Progenitor cell of endocrine pancreas (in vitro differentiated cells): ENCODE measurements at regions not wholly inside any gene's neighbourhood (a gene's known extent, or its start where the extent isn't known, plus 50 kb on each side); places are given as distances from the start of the nearest gene placed in this dataset.
"Not testable (repeated sequence)": the region's sequence is repeated elsewhere in the genome, so short reads cannot be mapped to it uniquely, and the experiment has no call there.

ENCODE experiments used
- DNase-seq: peaks from one replicate; pipeline ENCODE4 v3.0.0; 2021; ENCODE audit warnings: low spot score; ENCODE audit not compliant: unreplicated experiment
- H3K27ac Mint-ChIP-seq: 2 replicates; pipeline ENCODE4 v1.8.0; 2021; ENCODE audit warnings: mild to moderate bottlenecking, moderate library complexity, mixed read lengths
- H3K27me3 Mint-ChIP-seq: 2 replicates; pipeline ENCODE4 v1.8.0; 2021; ENCODE audit warnings: mixed read lengths
- H3K36me3 Mint-ChIP-seq: 2 replicates; pipeline ENCODE4 v1.8.0; 2022; ENCODE audit warnings: mixed read lengths; ENCODE audit not compliant: insufficient read depth
- H3K4me1 Mint-ChIP-seq: 2 replicates; pipeline ENCODE4 v1.8.0; 2021; ENCODE audit warnings: low read depth, mixed read lengths
- H3K4me3 Mint-ChIP-seq: 2 replicates; pipeline ENCODE4 v1.8.0; 2021; ENCODE audit warnings: low read depth, mild to moderate bottlenecking, moderate library complexity, mixed read lengths
- H3K9me3 Mint-ChIP-seq: 2 replicates; pipeline ENCODE4 v1.8.0; 2021; ENCODE audit warnings: low read depth, mixed read lengths
- CTCF ChIP-seq: fragments of 200-600 bp; sonication (generic); IDR thresholded peaks from one replicate; pipeline ENCODE4 v1.5.0; 2021; ENCODE audit warnings: antibody characterized with exemption, mild to moderate bottlenecking; ENCODE audit not compliant: unreplicated experiment

DNA sequence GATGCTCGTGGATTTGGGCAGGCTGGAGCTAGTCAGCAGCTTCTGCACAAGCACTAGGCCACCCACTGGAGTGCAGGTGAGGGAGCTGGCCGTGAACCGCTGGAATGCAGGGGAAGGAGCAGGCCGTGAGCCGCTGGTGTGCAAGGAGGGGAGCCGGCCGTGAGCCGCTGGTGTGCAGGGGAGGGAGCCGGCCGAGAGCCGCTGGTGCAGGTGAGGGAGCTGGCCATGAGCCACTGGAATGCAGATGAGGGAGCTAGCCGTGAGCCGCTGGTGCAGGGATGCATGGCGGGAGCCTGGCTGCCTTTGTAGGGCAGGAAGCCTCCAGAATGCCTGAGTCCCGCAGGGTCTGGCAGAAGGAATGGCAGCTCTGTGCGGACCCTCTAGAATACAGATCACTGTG, 4220.0 kb upstream of the OR11H1 start:
- no peaks in the 10 kb centered on the region for H3K27me3 Mint-ChIP-seq

GRCh38 chr22:11309777-11310176, 4218.2 kb upstream of the OR11H1 start:
- peaks cover 70% of the 10 kb centered on the region for H3K9me3 Mint-ChIP-seq
- not testable (repeated sequence) for H3K4me1 Mint-ChIP-seq, H3K27me3 Mint-ChIP-seq, DNase-seq, H3K36me3 Mint-ChIP-seq, H3K4me3 Mint-ChIP-seq, H3K27ac Mint-ChIP-seq

More for the DNA sequence above, 4220.0 kb upstream of the OR11H1 start:
- Mint-ChIP-seq H3K4me3 (no peak overlapping the region), H3K9me3 (peaks cover 67% of the 10 kb centered on the region), H3K36me3 (peaks cover 9% of the 10 kb centered on the region), H3K4me1 (no peaks in the 10 kb centered on the region), H3K27ac (no peak overlapping the region)
- DNase-seq = no peak
- no peak for TF ChIP-seq CTCF

GRCh38 chr22:11310647-11311046, 4217.3 kb upstream of the OR11H1 start:
- not testable (repeated sequence) for H3K36me3 Mint-ChIP-seq, H3K27me3 Mint-ChIP-seq, DNase-seq, H3K4me1 Mint-ChIP-seq, H3K27ac Mint-ChIP-seq, H3K4me3 Mint-ChIP-seq
- peaks cover 68% of the 10 kb centered on the region for H3K9me3 Mint-ChIP-seq

DNA sequence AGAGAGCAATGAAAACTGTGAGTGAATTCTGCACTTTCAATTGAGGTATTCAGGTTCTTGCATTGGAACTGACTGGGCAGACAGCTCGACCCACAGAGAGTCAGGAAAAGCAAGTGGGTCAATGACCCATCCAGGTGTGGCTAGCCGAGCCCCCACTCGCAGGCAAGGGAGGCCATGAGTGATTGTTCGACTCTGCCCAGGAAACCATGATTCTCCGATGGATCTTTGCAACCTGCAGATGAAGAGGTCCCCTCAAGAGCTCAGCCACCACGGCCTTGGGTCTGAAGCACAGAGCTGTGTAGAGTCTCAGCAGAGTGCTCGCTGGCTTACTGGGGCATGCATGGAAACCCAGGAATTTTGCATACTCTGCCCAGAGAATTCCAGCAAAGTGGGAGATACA, 4215.4 kb upstream of the OR11H1 start:
- H3K4me3 Mint-ChIP-seq, DNase-seq, H3K4me1 Mint-ChIP-seq, H3K27ac Mint-ChIP-seq, H3K36me3 Mint-ChIP-seq, H3K27me3 Mint-ChIP-seq: not testable (repeated sequence)
- H3K9me3 Mint-ChIP-seq = peaks cover 58% of the 10 kb centered on the region

DNA sequence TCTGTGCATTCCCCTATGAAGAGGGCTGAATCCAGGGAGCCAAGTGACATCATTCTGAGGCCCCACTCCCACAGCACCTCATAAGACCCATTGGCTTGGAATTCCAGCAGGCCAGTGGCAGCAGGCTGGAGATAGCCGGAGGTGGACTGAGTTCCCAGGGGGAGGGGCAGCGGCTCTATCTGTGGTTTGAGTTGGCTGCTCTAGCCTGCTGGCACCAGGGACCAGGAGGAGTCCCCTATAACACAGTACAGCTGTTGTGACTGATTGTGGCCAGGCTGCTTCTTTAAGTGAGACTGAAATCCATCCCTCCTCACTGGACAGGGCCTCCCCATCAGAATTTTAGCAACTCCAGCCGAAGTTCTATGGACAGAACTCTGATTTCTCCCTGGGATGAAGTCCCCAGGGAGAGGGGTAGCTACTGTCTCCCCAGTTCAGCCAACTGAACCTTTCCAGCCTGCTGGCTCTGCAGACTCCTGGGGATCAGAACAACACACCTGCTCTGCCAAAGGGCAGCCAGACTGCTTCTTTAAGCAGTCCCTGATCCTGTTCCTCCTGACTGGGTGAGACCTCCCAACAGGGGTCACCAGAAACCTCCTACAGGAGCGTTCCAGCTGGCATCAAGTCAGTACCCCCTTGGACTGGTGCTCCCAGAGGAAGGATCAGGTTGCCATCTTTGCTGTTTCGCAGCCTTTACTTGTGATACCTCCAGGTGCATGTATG, 4214.8 kb upstream of the OR11H1 start:
- H3K27me3 Mint-ChIP-seq, H3K4me1 Mint-ChIP-seq, H3K27ac Mint-ChIP-seq, H3K4me3 Mint-ChIP-seq, DNase-seq, H3K36me3 Mint-ChIP-seq: not testable (repeated sequence)
- peaks cover 60% of the 10 kb centered on the region for H3K9me3 Mint-ChIP-seq

- not testable (repeated sequence) for H3K27ac Mint-ChIP-seq, H3K27me3 Mint-ChIP-seq, H3K4me1 Mint-ChIP-seq, H3K4me3 Mint-ChIP-seq, DNase-seq, H3K36me3 Mint-ChIP-seq
- H3K9me3 Mint-ChIP-seq = peaks cover 48% of the 10 kb centered on the region
Measured at GRCh38 chr22:11318633-11319032, 4209.4 kb upstream of the OR11H1 start.

GRCh38 chr22:11324439-11325037, 4203.5 kb upstream of the OR11H1 start:
- H3K4me1 Mint-ChIP-seq, H3K36me3 Mint-ChIP-seq, H3K4me3 Mint-ChIP-seq, H3K27ac Mint-ChIP-seq, H3K27me3 Mint-ChIP-seq, DNase-seq: not testable (repeated sequence)
- peaks cover 56% of the 10 kb centered on the region for H3K9me3 Mint-ChIP-seq

DNA sequence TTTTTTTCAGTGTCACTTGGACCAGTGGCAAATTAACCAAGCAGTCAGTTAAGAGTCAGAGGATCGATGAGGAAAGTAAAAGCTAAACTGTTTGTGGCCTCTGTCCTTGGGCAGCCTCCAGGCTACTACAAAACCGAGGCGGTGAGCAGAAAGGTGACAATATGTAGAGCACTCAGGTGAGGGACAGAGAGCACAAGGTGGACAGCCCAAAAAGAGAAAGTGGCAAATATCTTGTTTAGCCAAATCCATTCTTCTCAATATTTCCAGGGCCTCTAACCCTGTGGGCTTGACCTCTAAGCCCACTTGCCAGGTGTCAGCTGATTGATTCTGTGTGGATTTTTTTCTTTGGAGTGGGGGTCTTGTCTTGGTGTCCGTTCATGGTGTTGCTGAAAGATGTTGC, 4202.2 kb upstream of the OR11H1 start:
- Mint-ChIP-seq H3K9me3 (peaks cover 57% of the 10 kb centered on the region), H3K36me3 (peaks cover 6% of the 10 kb centered on the region), H3K27me3 (no peaks in the 10 kb centered on the region), H3K4me1 (no peaks in the 10 kb centered on the region), H3K4me3 (no peak overlapping the region), H3K27ac (no peak overlapping the region)
- DNase-seq = no peak
- TF ChIP-seq CTCF = no peak

DNA sequence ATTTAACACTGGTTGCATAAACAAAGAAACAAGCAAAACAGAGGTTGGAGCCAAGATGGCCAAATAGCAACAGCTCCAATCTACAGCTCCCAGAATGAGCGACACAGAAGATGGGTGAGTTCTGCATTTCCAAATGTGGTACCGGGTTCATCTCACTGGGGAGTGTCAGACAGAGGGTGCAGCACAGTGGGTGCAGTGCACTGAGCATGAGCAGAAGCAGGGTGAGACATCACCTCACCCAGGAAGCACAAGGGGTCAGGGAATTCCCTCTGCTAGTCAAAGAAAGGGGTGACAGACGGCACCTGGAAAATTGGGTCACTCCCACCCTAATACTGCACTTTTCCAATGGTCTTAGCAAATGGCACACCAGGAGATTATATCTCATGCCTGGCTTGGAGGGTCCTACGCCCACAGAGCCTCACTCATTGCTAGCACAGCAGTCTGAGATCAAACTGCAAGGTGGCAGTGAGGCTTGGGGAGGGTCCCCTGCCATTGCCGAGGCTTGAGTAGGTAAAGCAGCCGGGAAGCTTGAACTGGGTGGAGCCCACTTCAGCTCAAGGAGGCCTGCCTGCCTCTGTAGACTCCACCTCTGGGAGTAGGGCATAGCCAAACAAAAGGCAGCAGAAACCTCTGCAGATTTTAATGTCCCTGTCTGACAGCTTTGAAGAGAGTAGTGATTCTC, 4186.5 kb upstream of the OR11H1 start:
- not testable (repeated sequence) for H3K27ac Mint-ChIP-seq, H3K27me3 Mint-ChIP-seq, DNase-seq, H3K36me3 Mint-ChIP-seq, H3K4me1 Mint-ChIP-seq, H3K4me3 Mint-ChIP-seq
- H3K9me3 Mint-ChIP-seq = peaks cover 78% of the 10 kb centered on the region

DNA sequence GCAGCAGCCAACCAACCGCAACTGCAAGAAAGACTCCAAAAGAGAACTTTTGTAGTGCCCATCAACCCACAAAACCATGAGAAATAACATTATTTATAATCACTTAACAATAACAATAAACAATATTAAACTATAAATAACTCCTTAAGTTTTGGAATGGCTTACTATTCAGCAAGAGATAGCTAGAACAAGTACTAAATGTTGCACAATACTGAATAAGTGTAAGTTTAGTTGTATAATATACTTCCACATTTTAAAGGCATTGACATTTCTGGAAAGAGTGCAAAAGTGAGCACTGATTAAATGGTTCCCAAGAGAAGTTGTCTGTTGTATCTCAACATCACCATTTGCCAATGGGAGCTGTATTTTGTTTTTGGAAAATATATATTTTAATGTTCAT, 4176.8 kb upstream of the OR11H1 start:
- peaks cover 78% of the 10 kb centered on the region for H3K9me3 Mint-ChIP-seq
- H3K36me3 Mint-ChIP-seq, H3K27ac Mint-ChIP-seq: not testable (repeated sequence)

DNA sequence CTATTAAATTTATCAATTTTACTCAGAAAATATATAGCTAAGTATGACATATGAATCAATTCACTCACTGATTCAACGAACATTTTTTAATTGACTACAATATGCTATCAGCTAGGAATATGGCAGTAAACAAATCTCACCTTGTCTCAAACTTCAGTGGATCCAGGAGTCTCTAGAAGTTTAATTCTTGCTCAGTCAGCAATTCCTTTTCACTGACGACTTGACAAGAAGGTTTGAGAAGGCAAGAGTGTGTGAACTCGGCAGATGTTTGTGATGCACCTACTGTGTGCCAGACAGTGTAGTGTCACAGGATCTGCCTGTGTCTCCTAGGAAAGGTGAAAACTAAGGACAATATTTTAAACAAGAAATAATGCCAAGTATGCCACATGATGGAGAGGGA, 4175.7 kb upstream of the OR11H1 start:
- not testable (repeated sequence) for H3K27me3 Mint-ChIP-seq, DNase-seq, H3K4me3 Mint-ChIP-seq, H3K27ac Mint-ChIP-seq, H3K36me3 Mint-ChIP-seq, H3K4me1 Mint-ChIP-seq
- H3K9me3 Mint-ChIP-seq = peaks cover 76% of the 10 kb centered on the region

More for the DNA sequence above, 4176.8 kb upstream of the OR11H1 start:
- H3K4me3 Mint-ChIP-seq, DNase-seq, H3K4me1 Mint-ChIP-seq, H3K27me3 Mint-ChIP-seq: not testable (repeated sequence)
